H9 (cell line): ENCODE measurements at regions not wholly inside any gene's neighbourhood (a gene's known extent, or its start where the extent isn't known, plus 50 kb on each side); places are given as distances from the start of the nearest gene placed in this dataset.

Experiments
- DNase-seq: peaks from one replicate; pipeline ENCODE4 v3.0.0-alpha.2; 2017
- H2AFZ ChIP-seq: one replicate; pipeline ENCODE4 v1.6.1; 2013; ENCODE audit warnings: mild to moderate bottlenecking, low read length, control low read depth, moderate library complexity
- H2AK5ac ChIP-seq: 2 replicates; pipeline ENCODE4 v1.6.1; 2013; ENCODE audit warnings: low read length, control low read depth, mixed read lengths; ENCODE audit not compliant: insufficient read length
- H2BK120ac ChIP-seq: one replicate; pipeline ENCODE4 v1.6.1; 2013; ENCODE audit warnings: low read depth, mild to moderate bottlenecking, low read length, control low read depth, inconsistent platforms; ENCODE audit not compliant: poor library complexity, severe bottlenecking
- H2BK12ac ChIP-seq: 2 replicates; pipeline ENCODE4 v1.6.1; 2013; ENCODE audit warnings: low read length, control low read depth, mixed read lengths, low read depth; ENCODE audit not compliant: insufficient read length
- H2BK15ac ChIP-seq: 2 replicates; pipeline ENCODE4 v1.6.1; 2013; ENCODE audit warnings: low read depth, low read length, control low read depth
- H2BK20ac ChIP-seq: one replicate; pipeline ENCODE4 v1.6.1; 2013; ENCODE audit warnings: low read depth, mild to moderate bottlenecking, low read length, control low read depth, inconsistent platforms; ENCODE audit not compliant: poor library complexity, severe bottlenecking
- H2BK5ac ChIP-seq: 2 replicates; pipeline ENCODE4 v1.6.1; 2013; ENCODE audit warnings: low read length, control low read depth, mixed read lengths; ENCODE audit not compliant: insufficient read length
- H3K14ac ChIP-seq: 2 replicates; pipeline ENCODE4 v1.6.1; 2013; ENCODE audit warnings: low read length, control low read depth; ENCODE audit not compliant: insufficient read depth
- H3K18ac ChIP-seq: 2 replicates; pipeline ENCODE4 v1.6.1; 2013; ENCODE audit warnings: low read depth, mild to moderate bottlenecking, mixed read lengths, low read length, control low read depth; ENCODE audit not compliant: insufficient read length
- H3K23ac ChIP-seq: 2 replicates; pipeline ENCODE4 v1.6.1; 2013; ENCODE audit warnings: low read length, control low read depth, mixed read lengths, low read depth; ENCODE audit not compliant: insufficient read length
- H3K23me2 ChIP-seq: 2 replicates; pipeline ENCODE4 v1.6.1; 2013; ENCODE audit warnings: low read depth, mild to moderate bottlenecking, mixed read lengths, low read length, control low read depth; ENCODE audit not compliant: insufficient read length, poor library complexity, severe bottlenecking
- H3K27ac ChIP-seq: 2 replicates; pipeline ENCODE4 v1.5.1; 2013; ENCODE audit warnings: low read length, control low read depth, mixed read lengths, low read depth; ENCODE audit not compliant: insufficient read length
- H3K27me3 ChIP-seq: 2 replicates; pipeline ENCODE4 v1.6.1; 2013; ENCODE audit warnings: low read length, control low read depth, inconsistent platforms; ENCODE audit not compliant: insufficient read depth
- H3K4ac ChIP-seq: 2 replicates; pipeline ENCODE4 v1.6.1; 2013; ENCODE audit warnings: low read depth, mild to moderate bottlenecking, control low read depth, inconsistent platforms, low read length, moderate library complexity
- H3K4me1 ChIP-seq: 2 replicates; pipeline ENCODE4 v1.6.1; 2013; ENCODE audit warnings: low read length, control low read depth, inconsistent platforms; ENCODE audit not compliant: insufficient read depth
- H3K4me2 ChIP-seq: 2 replicates; pipeline ENCODE4 v1.6.1; 2013; ENCODE audit warnings: low read length, control low read depth, mixed read lengths; ENCODE audit not compliant: insufficient read length, insufficient read depth
- H3K56ac ChIP-seq: 2 replicates; pipeline ENCODE4 v1.6.1; 2013; ENCODE audit warnings: low read depth, mild to moderate bottlenecking, mixed read lengths, low read length, control low read depth; ENCODE audit not compliant: insufficient read length
- H3K79me1 ChIP-seq: 2 replicates; pipeline ENCODE4 v1.6.1; 2013; ENCODE audit warnings: low read depth, mild to moderate bottlenecking, moderate library complexity, low read length, control low read depth, inconsistent platforms; ENCODE audit not compliant: insufficient read depth, poor library complexity, severe bottlenecking
- H3K79me2 ChIP-seq: 2 replicates; pipeline ENCODE4 v1.6.1; 2013; ENCODE audit warnings: low read length, control low read depth, inconsistent platforms; ENCODE audit not compliant: insufficient read depth
- H3K9ac ChIP-seq: 2 replicates; pipeline ENCODE4 v1.6.1; 2013; ENCODE audit warnings: low read length, control low read depth, mixed read lengths; ENCODE audit not compliant: insufficient read length; ENCODE audit errors: extremely low read depth
- H3K9me3 ChIP-seq: one replicate; pipeline ENCODE4 v1.6.1; 2013; ENCODE audit warnings: low read depth, low read length, inconsistent platforms; ENCODE audit not compliant: control insufficient read depth
- H3T11ph ChIP-seq: one replicate; pipeline ENCODE4 v1.6.1; 2013; ENCODE audit warnings: mild to moderate bottlenecking, low read length, control low read depth, inconsistent platforms
- H4K20me1 ChIP-seq: one replicate; pipeline ENCODE4 v1.6.1; 2013; ENCODE audit not compliant: control insufficient read depth, insufficient read length, insufficient read depth
- H4K5ac ChIP-seq: 2 replicates; pipeline ENCODE4 v1.6.1; 2013; ENCODE audit warnings: low read depth, mild to moderate bottlenecking, mixed read lengths, low read length, control low read depth; ENCODE audit not compliant: insufficient read length
- H4K8ac ChIP-seq: replicated peaks from 2 replicates; pipeline ENCODE4 v1.6.1; 2013; ENCODE audit warnings: low read length, control low read depth, mixed read lengths, low read depth; ENCODE audit not compliant: insufficient read length
- H4K91ac ChIP-seq: 2 replicates; pipeline ENCODE4 v1.6.1; 2013; ENCODE audit warnings: low read depth, mild to moderate bottlenecking, moderate library complexity, mixed read lengths, low read length, control low read depth; ENCODE audit not compliant: insufficient read length
- H3K27ac Mint-ChIP-seq, 3 experiments: 2 replicates in 2 of 3; 3 replicates in 1 of 3; pipeline ENCODE4 v1.8.0; 2020 to 2021; ENCODE audit warnings: mixed read lengths in 3 of 3, mild to moderate bottlenecking in 1 of 3, moderate library complexity in 1 of 3
- H3K27me3 Mint-ChIP-seq: 2 replicates; pipeline ENCODE4 v1.8.0; 2021; ENCODE audit warnings: low read depth, mild to moderate bottlenecking, moderate library complexity, mixed read lengths
- H3K36me3 Mint-ChIP-seq, 3 experiments: 2 replicates in 2 of 3; 3 replicates in 1 of 3; pipeline ENCODE4 v1.8.0; 2020 to 2021; ENCODE audit warnings: low read depth in 3 of 3, mixed read lengths in 3 of 3; ENCODE audit not compliant: insufficient read depth in 1 of 3
- H3K4me1 Mint-ChIP-seq, 2 experiments: 2 replicates each; pipeline ENCODE4 v1.8.0; 2020; ENCODE audit warnings: mixed read lengths in 2 of 2
- H3K4me3 Mint-ChIP-seq, 2 experiments: 2 replicates in 1 of 2; 3 replicates in 1 of 2; pipeline ENCODE4 v1.8.0; 2020 to 2021; ENCODE audit warnings: mild to moderate bottlenecking in 2 of 2, mixed read lengths in 2 of 2, moderate library complexity in 1 of 2
- H3K9me3 Mint-ChIP-seq, 2 experiments: 2 replicates in 1 of 2; 3 replicates in 1 of 2; pipeline ENCODE4 v1.8.0; 2020; ENCODE audit warnings: mild to moderate bottlenecking in 2 of 2, mixed read lengths in 2 of 2, moderate library complexity in 1 of 2
- CTCF ChIP-seq: fragments of 200-600 bp; sonication (generic); conservative IDR thresholded peaks from 3 replicates; pipeline ENCODE4 v1.8.0; 2021; ENCODE audit warnings: antibody characterized with exemption, mild to moderate bottlenecking
- WGBS: extraction: QIAGEN DNeasy Blood & Tissue Kit; methylation state at CpG from one replicate; pipeline ENCODE4 v1.1.7; 2013; ENCODE audit warnings: missing lambda C conversion rate, low lambda C conversion rate, mixed read lengths; ENCODE audit not compliant: insufficient read length; ENCODE audit errors: extremely low coverage; 5-methylcytosine and 5-hydroxymethylcytosine counted together

DNA sequence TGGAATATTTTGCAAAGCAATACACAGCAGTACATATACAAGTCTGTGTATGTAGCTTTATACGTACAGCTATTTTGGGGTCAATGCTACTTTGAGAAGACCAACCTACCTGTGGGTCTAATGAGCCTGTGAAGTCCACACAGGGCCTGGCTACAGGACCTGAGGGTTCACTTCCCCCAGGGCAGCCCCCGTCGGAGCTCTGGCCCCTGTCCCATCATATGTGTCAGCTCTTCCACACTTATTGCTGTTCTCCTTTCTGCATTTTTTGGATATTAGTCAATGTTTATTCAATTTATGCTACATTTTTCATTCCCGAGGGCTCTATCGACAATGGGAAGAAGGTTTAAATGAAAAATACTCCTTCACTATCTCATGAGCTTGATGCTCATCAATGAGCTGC, 1473.6 kb downstream of the BRD1 start:
- Mint-ChIP-seq H3K27ac (no peak overlapping the region), H3K4me3 (no peak overlapping the region), H3K9me3 (no peaks in the 10 kb centered on the region), H3K36me3 (no peaks in the 10 kb centered on the region; a peak in 1 of 7 replicates), H3K4me1 (peaks cover 21 to 25% of the 10 kb centered on the region in 2 experiments), H3K27me3 (peaks cover 17% of the 10 kb centered on the region)
- Histone ChIP-seq H4K5ac (no peak overlapping the region), H3K27me3 (no peaks in the 10 kb centered on the region), H3K56ac (no peak overlapping the region), H3K4ac (no peak overlapping the region), H3K4me1 (no peaks in the 10 kb centered on the region; the same call in 1 of the 2 replicates), H3K79me2 (no peaks in the 10 kb centered on the region), H2BK5ac (no peak overlapping the region), H3K4me2 (no peak overlapping the region), H3K79me1 (no peaks in the 10 kb centered on the region), H3K9ac (no peak overlapping the region), H2BK20ac (no peak overlapping the region), H4K91ac (no peak overlapping the region), H2BK15ac (no peak overlapping the region), H3K23ac (no peak overlapping the region), H3K27ac (no peak overlapping the region), H4K8ac (no peak overlapping the region), H2AK5ac (no peak overlapping the region), H4K20me1 (no peaks in the 10 kb centered on the region), H3K14ac (no peak overlapping the region), H2AFZ (no peak overlapping the region), H3K23me2 (no peaks in the 10 kb centered on the region), H3K9me3 (no peaks in the 10 kb centered on the region), H2BK120ac (no peak overlapping the region), H3K18ac (no peak overlapping the region), H3T11ph (no peak overlapping the region), H2BK12ac (no peak overlapping the region)
- no peak for TF ChIP-seq CTCF
- no CpG with 5 or more reads among the region's 5 CpGs for WGBS
- DNase-seq = no peak
